GM12873 (cell line): ENCODE measurements at regions not wholly inside any gene's neighbourhood (a gene's known extent, or its start where the extent isn't known, plus 50 kb on each side); places are given as distances from the start of the nearest gene placed in this dataset.

Experiments used
- TF ChIP-seq, protein P1 (sequence below): IDR thresholded peaks from 2 replicates; pipeline ENCODE4 v1.5.1; 2012; ENCODE audit warnings: low read depth, mild to moderate bottlenecking, moderate library complexity, low read length, control low read depth; ENCODE audit not compliant: insufficient read depth; ENCODE audit errors: missing control alignments

DNA sequence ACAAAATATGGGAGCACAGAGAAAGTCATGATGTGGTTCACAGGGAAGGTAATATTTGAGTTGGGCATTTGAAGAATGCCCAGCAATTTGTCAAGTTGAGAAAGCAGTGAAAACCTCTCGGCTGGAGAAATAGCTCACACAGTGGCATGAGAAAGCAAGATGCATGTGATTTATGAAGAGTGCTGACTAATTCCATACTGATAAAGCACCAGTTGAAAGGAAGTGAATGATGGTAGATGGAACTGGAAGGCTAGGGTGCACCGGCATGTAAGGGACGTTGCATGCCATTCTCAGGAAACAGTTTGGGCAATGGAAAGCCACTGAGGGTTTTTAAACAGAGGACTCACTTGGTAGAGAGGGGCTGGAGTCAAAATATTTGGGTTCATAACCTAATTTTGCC lies 53.5 kb upstream of the MTF2 start:
- TF ChIP-seq, protein P1, sequence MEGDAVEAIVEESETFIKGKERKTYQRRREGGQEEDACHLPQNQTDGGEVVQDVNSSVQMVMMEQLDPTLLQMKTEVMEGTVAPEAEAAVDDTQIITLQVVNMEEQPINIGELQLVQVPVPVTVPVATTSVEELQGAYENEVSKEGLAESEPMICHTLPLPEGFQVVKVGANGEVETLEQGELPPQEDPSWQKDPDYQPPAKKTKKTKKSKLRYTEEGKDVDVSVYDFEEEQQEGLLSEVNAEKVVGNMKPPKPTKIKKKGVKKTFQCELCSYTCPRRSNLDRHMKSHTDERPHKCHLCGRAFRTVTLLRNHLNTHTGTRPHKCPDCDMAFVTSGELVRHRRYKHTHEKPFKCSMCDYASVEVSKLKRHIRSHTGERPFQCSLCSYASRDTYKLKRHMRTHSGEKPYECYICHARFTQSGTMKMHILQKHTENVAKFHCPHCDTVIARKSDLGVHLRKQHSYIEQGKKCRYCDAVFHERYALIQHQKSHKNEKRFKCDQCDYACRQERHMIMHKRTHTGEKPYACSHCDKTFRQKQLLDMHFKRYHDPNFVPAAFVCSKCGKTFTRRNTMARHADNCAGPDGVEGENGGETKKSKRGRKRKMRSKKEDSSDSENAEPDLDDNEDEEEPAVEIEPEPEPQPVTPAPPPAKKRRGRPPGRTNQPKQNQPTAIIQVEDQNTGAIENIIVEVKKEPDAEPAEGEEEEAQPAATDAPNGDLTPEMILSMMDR: no peak

DNA sequence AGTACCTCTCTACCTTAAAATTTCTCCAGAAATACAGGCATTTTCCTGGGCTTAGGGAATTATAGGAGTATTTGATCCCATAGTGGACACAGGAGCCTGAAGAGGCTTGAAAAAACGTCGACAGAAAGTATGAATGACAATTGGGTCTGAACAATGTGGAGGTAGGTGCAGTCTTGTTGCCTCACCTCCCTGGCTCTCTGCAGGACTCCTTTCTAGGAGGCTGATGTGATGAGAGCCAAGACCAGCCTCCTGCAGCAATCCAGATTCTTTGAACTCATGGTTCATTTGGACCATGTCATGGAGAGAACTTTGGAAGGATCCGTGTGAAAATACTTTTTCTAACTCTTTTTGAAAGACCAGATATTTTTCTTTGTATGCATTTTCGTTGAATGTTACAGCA lies 50.5 kb upstream of the MTF2 start:
- TF ChIP-seq, protein P1: no peak
